HG03039 (cell line): ENCODE measurements at regions not wholly inside any gene's neighbourhood (a gene's known extent, or its start where the extent isn't known, plus 50 kb on each side); places are given as distances from the start of the nearest gene placed in this dataset.

Source experiments
- ATAC-seq: cut with Tn5 transposase; IDR thresholded peaks from one replicate; pipeline ENCODE4 v1.9.1; 2021; ENCODE audit warnings: mild to moderate bottlenecking, moderate library complexity; ENCODE audit not compliant: unreplicated experiment

GRCh38 chr13:105058517-105058916 is 1476.9 kb downstream of the EFNB2 start:
- ATAC-seq, result no peak

GRCh38 chr13:105052711-105053110 is 1482.8 kb downstream of the EFNB2 start:
- ATAC-seq, result no peak

- no peak for ATAC-seq
Observed at GRCh38 chr13:105050686-105051085, 1484.8 kb downstream of the EFNB2 start.

- ATAC-seq, result peak; percentile 91
Observed at GRCh38 chr13:105048677-105049076, 1486.8 kb downstream of the EFNB2 start.

- ATAC-seq, result no peak
Observed at GRCh38 chr13:105047676-105048295, 1487.7 kb downstream of the EFNB2 start.

- no peak for ATAC-seq
Observed at GRCh38 chr13:105037110-105037509, 1498.4 kb downstream of the EFNB2 start.

GRCh38 chr13:105035092-105035491 is 1500.4 kb downstream of the EFNB2 start:
- no peak for ATAC-seq

- no peak for ATAC-seq
Observed at GRCh38 chr13:105033999-105034398, 1501.5 kb downstream of the EFNB2 start.

GRCh38 chr13:105031306-105031705 is 1504.2 kb downstream of the EFNB2 start:
- ATAC-seq, result no peak

GRCh38 chr13:105030851-105031250 is 1504.6 kb downstream of the EFNB2 start:
- no peak for ATAC-seq

- ATAC-seq, result no peak
Observed at GRCh38 chr13:105019073-105019472, 1516.4 kb downstream of the EFNB2 start.

- ATAC-seq, result no peak
Observed at GRCh38 chr13:105016266-105016665, 1519.2 kb downstream of the EFNB2 start.

- ATAC-seq, result no peak
Observed at GRCh38 chr13:105008604-105009003, 1526.9 kb downstream of the EFNB2 start.

GRCh38 chr13:105007166-105007808 is 1528.2 kb downstream of the EFNB2 start:
- ATAC-seq, result no peak

- ATAC-seq, result no peak
Observed at GRCh38 chr13:104996022-104996421, 1539.4 kb downstream of the EFNB2 start.

GRCh38 chr13:104993708-104994107 is 1541.8 kb downstream of the EFNB2 start:
- no peak for ATAC-seq

GRCh38 chr13:104987621-104988020 is 1547.8 kb downstream of the EFNB2 start:
- ATAC-seq, result no peak

GRCh38 chr13:104984296-104984818 is 1551.1 kb downstream of the EFNB2 start:
- peak; percentile 77 for ATAC-seq

- ATAC-seq, result no peak
Observed at GRCh38 chr13:104983601-104984000, 1551.9 kb downstream of the EFNB2 start.

GRCh38 chr13:104980586-104980985 is 1554.9 kb downstream of the EFNB2 start:
- no peak for ATAC-seq

GRCh38 chr13:104979281-104980030 is 1556.0 kb downstream of the EFNB2 start:
- no peak for ATAC-seq

GRCh38 chr13:104976986-104977385 is 1558.5 kb downstream of the EFNB2 start:
- no peak for ATAC-seq
